Natural killer cell (primary cell): ENCODE measurements at regions not wholly inside any gene's neighbourhood (a gene's known extent, or its start where the extent isn't known, plus 50 kb on each side); places are given as distances from the start of the nearest gene placed in this dataset.

Source experiments
- ATAC-seq, 3 donors: fragments of 150-1000 bp in 2 of 3; fragments of 200-7000 bp in 1 of 3; cut with Tn5 transposase; 1 replicate in 1 of 3; 2 replicates in 2 of 3; pipeline ENCODE4 v1.10.0; 2021; ENCODE audit warnings: mild to moderate bottlenecking in 2 of 3, moderate library complexity in 2 of 3
- DNase-seq, 2 donors: peaks; one replicate each; pipeline versions ENCODE4 v3.0.0 to v3.0.0-alpha.2; 2013 to 2021; ENCODE audit warnings: mixed read lengths in 1 of 2
- H3K27ac ChIP-seq: one replicate; pipeline ENCODE4 v1.5.1; 2013; ENCODE audit warnings: mild to moderate bottlenecking, low read length
- H3K27me3 ChIP-seq: one replicate; pipeline ENCODE4 v1.6.1; 2013; ENCODE audit warnings: low read length; ENCODE audit not compliant: control insufficient read depth, insufficient read depth
- H3K36me3 ChIP-seq: one replicate; pipeline ENCODE4 v1.6.1; 2013; ENCODE audit warnings: low read length; ENCODE audit not compliant: control insufficient read depth, insufficient read depth
- H3K4me1 ChIP-seq: one replicate; pipeline ENCODE4 v1.6.1; 2013; ENCODE audit warnings: low read length; ENCODE audit not compliant: control insufficient read depth, insufficient read depth
- H3K4me3 ChIP-seq: one replicate; pipeline ENCODE4 v1.5.1; 2013; ENCODE audit warnings: low read length
- H3K9me3 ChIP-seq: one replicate; pipeline ENCODE4 v1.6.1; 2013; ENCODE audit warnings: low read length; ENCODE audit not compliant: control insufficient read depth, insufficient read depth
- H3K27ac Mint-ChIP-seq, 2 donors: one replicate each; pipeline ENCODE4 v1.8.0; 2022; ENCODE audit warnings: mild to moderate bottlenecking in 2 of 2, mixed read lengths in 2 of 2, moderate library complexity in 1 of 2
- H3K27me3 Mint-ChIP-seq, 2 donors: one replicate each; pipeline ENCODE4 v1.8.0; 2022; ENCODE audit warnings: low read depth in 2 of 2, mixed read lengths in 2 of 2
- H3K36me3 Mint-ChIP-seq: one replicate; pipeline ENCODE4 v1.8.0; 2022; ENCODE audit warnings: mixed read lengths
- H3K4me1 Mint-ChIP-seq, 2 donors: one replicate each; pipeline ENCODE4 v1.8.0; 2022; ENCODE audit warnings: mixed read lengths in 2 of 2
- H3K4me3 Mint-ChIP-seq: one replicate; pipeline ENCODE4 v1.8.0; 2022; ENCODE audit warnings: mild to moderate bottlenecking, moderate library complexity, mixed read lengths
- H3K9me3 Mint-ChIP-seq, 2 donors: one replicate each; pipeline ENCODE4 v1.8.0; 2022; ENCODE audit warnings: mixed read lengths in 2 of 2
- CTCF ChIP-seq: fragments of 200-600 bp; IDR thresholded peaks from one replicate; pipeline ENCODE4 v1.8.0; 2022; ENCODE audit warnings: antibody characterized with exemption
- WGBS: methylation state at CpG from one replicate; pipeline ENCODE4 v1.1.7; 2013; ENCODE audit warnings: missing lambda C conversion rate; ENCODE audit not compliant: insufficient coverage; 5-methylcytosine and 5-hydroxymethylcytosine counted together
- intact Hi-C: fragments of 100-400 bp; cut with micrococcal nuclease; formaldehyde crosslinking; loops from one replicate; pipeline ENCODE4 v1.14.2; 2022

GRCh38 chr3:74338998-74339397 lies 275.5 kb downstream of the CNTN3 start:
- H3K27ac Mint-ChIP-seq: no peak overlapping the region
- intact Hi-C loops: no loop called here
- Histone ChIP-seq H3K36me3 (no peaks in the 10 kb centered on the region), H3K4me1 (no peaks in the 10 kb centered on the region), H3K4me3 (no peak overlapping the region), H3K27ac (no peak overlapping the region), H3K9me3 (peaks cover 6% of the 10 kb centered on the region), H3K27me3 (no peaks in the 10 kb centered on the region)
- no peak for ATAC-seq
- H3K9me3 Mint-ChIP-seq: peaks cover 9 to 18% of the 10 kb centered on the region in 2 donors
- no peak for TF ChIP-seq CTCF
- no peak for DNase-seq
- H3K4me3 Mint-ChIP-seq: no peak overlapping the region
- 90% methylated on average over 1 of the region's 1 CpG for WGBS
- H3K4me1 Mint-ChIP-seq: no peaks in the 10 kb centered on the region
- no peaks in the 10 kb centered on the region for H3K27me3 Mint-ChIP-seq
- no peaks in the 10 kb centered on the region for H3K36me3 Mint-ChIP-seq

GRCh38 chr3:74332165-74332564 lies 282.3 kb downstream of the CNTN3 start:
- H3K27ac ChIP-seq: no peak overlapping the region
- no peak for TF ChIP-seq CTCF
- no peaks in the 10 kb centered on the region for H3K36me3 Mint-ChIP-seq
- H3K27ac Mint-ChIP-seq: no peak overlapping the region
- H3K4me3 ChIP-seq: no peak overlapping the region
- no peak for ATAC-seq
- H3K4me3 Mint-ChIP-seq: no peak overlapping the region
- H3K4me1 Mint-ChIP-seq: no peaks in the 10 kb centered on the region
- peaks cover 8 to 14% of the 10 kb centered on the region in 2 donors for H3K9me3 Mint-ChIP-seq
- H3K27me3 ChIP-seq: no peaks in the 10 kb centered on the region
- intact Hi-C loops: no loop called here
- H3K9me3 ChIP-seq: no peaks in the 10 kb centered on the region
- H3K4me1 ChIP-seq: no peaks in the 10 kb centered on the region
- H3K36me3 ChIP-seq: no peaks in the 10 kb centered on the region
- no peaks in the 10 kb centered on the region for H3K27me3 Mint-ChIP-seq
- no peak for DNase-seq
- WGBS: 100% methylated on average over 1 of the region's 2 CpGs

GRCh38 chr3:74331711-74332110 lies 282.7 kb downstream of the CNTN3 start:
- Histone ChIP-seq H3K36me3 (no peaks in the 10 kb centered on the region), H3K4me3 (no peak overlapping the region), H3K4me1 (no peaks in the 10 kb centered on the region), H3K27me3 (no peaks in the 10 kb centered on the region), H3K9me3 (no peaks in the 10 kb centered on the region), H3K27ac (no peak overlapping the region)
- no peaks in the 10 kb centered on the region for H3K27me3 Mint-ChIP-seq
- peaks cover 8 to 13% of the 10 kb centered on the region in 2 donors for H3K9me3 Mint-ChIP-seq
- no peak overlapping the region for H3K27ac Mint-ChIP-seq
- no peaks in the 10 kb centered on the region for H3K36me3 Mint-ChIP-seq
- DNase-seq (no peak), ATAC-seq (no peak)
- WGBS: 89% methylated on average over 2 of the region's 2 CpGs
- intact Hi-C loops: no loop called here
- TF ChIP-seq CTCF: no peak
- H3K4me1 Mint-ChIP-seq: no peaks in the 10 kb centered on the region
- H3K4me3 Mint-ChIP-seq: no peak overlapping the region

GRCh38 chr3:74329096-74329495 lies 285.4 kb downstream of the CNTN3 start:
- Mint-ChIP-seq H3K27me3 (no peaks in the 10 kb centered on the region), H3K27ac (no peak overlapping the region), H3K9me3 (peaks cover 7 to 8% of the 10 kb centered on the region in 2 donors), H3K4me1 (no peaks in the 10 kb centered on the region), H3K36me3 (no peaks in the 10 kb centered on the region), H3K4me3 (no peak overlapping the region)
- H3K36me3 ChIP-seq: no peaks in the 10 kb centered on the region
- H3K27ac ChIP-seq: no peak overlapping the region
- no peaks in the 10 kb centered on the region for H3K9me3 ChIP-seq
- intact Hi-C loops: no loop called here
- no peak for TF ChIP-seq CTCF
- no peak for DNase-seq
- no peaks in the 10 kb centered on the region for H3K4me1 ChIP-seq
- no peaks in the 10 kb centered on the region for H3K27me3 ChIP-seq
- no peak for ATAC-seq
- H3K4me3 ChIP-seq: no peak overlapping the region
